Fibroblast of mammary gland (primary cell): ENCODE measurements at regions not wholly inside any gene's neighbourhood (a gene's known extent, or its start where the extent isn't known, plus 50 kb on each side); places are given as distances from the start of the nearest gene placed in this dataset.

Source experiments
- DNase-seq: peaks from one replicate; pipeline ENCODE4 v3.0.0-alpha.2; 2010; ENCODE audit warnings: low read depth
- H3K4me3 ChIP-seq: 2 replicates; pipeline ENCODE4 v1.5.1; 2011; ENCODE audit warnings: low read depth, mild to moderate bottlenecking, low read length, moderate library complexity; ENCODE audit not compliant: control insufficient read depth
- TF ChIP-seq, protein P1 (sequence below): conservative IDR thresholded peaks from 2 replicates; pipeline ENCODE4 v1.5.1; 2011; ENCODE audit warnings: low read depth, low read length, inconsistent platforms; ENCODE audit not compliant: control insufficient read depth, insufficient read depth

DNA sequence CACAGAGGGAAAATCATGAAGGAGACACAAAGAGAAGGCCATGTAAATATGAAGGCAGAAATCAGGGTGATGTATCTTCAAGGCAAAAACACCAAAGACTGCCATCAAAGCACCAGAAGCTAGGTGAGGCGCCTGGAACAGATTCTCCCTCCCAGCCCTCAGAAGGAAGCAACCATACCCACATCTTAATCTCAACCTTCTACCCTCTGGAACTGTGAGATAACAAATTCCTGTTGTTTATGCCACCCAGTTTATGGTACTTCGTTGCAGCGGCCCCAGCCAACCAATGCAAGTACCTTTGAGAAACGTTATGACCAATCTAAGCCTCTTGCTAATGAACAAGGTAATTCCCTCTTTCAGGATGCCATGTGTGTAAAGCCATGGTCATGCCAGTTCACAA lies 66.2 kb upstream of the STXBP5 start:
- TF ChIP-seq, protein P1, sequence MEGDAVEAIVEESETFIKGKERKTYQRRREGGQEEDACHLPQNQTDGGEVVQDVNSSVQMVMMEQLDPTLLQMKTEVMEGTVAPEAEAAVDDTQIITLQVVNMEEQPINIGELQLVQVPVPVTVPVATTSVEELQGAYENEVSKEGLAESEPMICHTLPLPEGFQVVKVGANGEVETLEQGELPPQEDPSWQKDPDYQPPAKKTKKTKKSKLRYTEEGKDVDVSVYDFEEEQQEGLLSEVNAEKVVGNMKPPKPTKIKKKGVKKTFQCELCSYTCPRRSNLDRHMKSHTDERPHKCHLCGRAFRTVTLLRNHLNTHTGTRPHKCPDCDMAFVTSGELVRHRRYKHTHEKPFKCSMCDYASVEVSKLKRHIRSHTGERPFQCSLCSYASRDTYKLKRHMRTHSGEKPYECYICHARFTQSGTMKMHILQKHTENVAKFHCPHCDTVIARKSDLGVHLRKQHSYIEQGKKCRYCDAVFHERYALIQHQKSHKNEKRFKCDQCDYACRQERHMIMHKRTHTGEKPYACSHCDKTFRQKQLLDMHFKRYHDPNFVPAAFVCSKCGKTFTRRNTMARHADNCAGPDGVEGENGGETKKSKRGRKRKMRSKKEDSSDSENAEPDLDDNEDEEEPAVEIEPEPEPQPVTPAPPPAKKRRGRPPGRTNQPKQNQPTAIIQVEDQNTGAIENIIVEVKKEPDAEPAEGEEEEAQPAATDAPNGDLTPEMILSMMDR, result no peak
- H3K4me3 ChIP-seq, result no peak overlapping the region
- no peak for DNase-seq

DNA sequence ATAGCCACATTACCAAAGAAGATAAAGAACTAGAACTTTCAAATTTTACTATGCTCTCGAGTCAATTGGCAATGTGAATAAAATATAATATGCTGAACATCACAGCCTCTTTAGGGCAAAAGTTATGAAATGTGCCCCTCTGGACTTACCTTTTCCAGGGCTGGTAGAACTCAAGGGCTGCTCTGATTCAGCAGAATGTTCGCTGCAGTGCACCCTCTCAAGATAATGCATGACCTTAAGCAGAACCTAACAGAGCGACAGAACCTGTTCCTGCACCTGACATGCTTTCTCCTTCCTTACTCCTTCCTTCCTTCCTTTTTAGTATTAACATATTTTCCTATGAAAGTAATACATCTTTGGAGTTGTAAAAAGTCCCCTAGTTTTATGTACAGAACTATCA lies 65.4 kb upstream of the STXBP5 start:
- no peak for DNase-seq
- TF ChIP-seq, protein P1, result no peak

DNA sequence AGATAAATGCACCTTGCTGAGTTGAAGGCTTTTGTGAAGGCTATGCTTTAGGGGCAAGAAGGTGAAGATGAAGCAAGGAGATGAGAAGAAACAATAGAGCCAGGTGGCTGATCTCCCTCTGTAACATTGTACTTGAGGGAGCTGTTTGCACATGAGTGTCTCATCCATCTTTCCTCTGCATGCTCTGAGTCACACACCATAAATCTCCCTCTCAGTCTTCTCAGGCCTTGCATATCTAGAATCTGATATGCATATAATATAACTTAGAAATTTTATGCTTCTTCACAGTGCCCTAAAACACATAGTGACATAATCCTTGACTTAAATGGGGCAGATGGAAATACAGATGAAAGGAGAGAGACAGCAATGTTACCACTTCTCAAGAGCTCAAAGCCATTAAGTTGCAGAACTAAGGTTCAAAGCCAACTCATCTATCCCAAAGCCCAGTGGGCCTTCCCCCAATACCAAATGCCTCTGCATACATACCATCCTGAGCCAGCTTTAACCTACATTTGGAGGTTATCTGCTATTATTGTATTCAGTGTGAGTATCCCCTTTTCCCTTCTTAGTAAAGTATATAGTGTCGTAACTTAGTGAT lies 62.4 kb upstream of the STXBP5 start:
- DNase-seq, result peak; percentile 80
- no peak overlapping the region for H3K4me3 ChIP-seq
- TF ChIP-seq, protein P1, result no peak

More for the DNA sequence above, 65.4 kb upstream of the STXBP5 start:
- H3K4me3 ChIP-seq, result no peak overlapping the region

DNA sequence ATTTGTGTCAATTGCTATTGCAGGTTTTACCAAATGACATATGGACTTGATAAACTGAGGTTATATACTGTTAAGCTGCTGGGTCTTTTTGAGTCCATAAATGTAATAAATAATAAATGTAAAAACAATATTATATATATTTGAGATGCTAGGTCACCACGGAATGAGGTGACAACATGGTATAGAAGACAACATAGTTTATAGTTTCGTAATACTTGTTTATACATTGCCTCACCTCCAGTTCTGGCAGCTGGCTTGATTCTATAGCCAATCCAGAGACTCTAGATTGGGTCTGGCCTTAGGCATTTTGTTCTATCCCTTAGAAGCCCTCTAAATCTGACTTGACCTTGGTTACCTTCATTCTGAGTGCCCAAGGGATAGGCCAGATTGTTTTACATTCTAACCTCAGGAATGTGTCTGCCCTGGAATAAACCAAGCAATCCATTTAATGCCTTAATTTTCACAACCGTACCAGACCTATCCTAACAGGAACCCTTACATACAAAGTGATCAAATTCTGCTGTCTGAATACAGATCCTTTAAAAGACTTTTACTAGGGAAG lies 61.5 kb upstream of the STXBP5 start:
- TF ChIP-seq, protein P1, result no peak
- no peak for DNase-seq
- no peak overlapping the region for H3K4me3 ChIP-seq

DNA sequence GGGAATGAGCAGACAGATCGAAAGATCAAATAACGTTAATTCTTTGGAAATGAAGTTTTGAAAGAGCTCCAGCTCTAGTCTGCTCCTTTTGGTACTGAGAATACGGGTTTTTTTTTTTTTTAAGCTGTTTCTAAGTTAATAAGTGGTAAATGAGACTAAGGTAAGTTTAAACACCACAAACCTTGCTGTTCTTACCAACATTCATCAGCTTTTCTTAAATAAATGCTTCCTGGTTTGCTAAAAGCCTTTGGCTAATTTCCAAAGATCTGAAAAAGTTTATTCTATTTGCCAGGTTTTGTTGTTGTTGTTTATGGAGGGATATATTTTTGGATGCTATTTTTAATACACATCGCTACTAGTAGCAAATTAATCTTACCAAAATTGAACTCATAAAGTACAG lies 55.1 kb upstream of the STXBP5 start:
- TF ChIP-seq, protein P1, result no peak
- H3K4me3 ChIP-seq, result no peak overlapping the region
- no peak for DNase-seq

DNA sequence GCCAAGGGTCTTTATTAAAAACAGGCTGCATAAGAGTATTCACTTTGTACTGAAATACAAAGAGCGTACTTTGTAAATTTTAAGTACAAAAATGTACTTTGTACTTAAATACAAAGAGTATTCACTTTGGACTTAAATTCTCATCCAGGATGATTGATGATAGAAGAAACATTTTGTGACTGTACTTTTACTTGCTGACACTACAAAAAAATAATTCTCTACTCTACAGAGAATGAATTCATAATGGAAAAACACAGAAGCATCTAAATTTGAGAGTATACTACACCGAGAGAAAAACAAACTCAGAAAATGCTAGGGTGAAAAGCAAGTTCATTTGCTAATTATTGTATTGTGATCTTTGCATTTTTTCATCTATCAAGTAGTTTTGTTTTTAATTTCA lies 54.4 kb upstream of the STXBP5 start:
- no peak overlapping the region for H3K4me3 ChIP-seq
- DNase-seq, result no peak

More for the DNA sequence above, 54.4 kb upstream of the STXBP5 start:
- TF ChIP-seq, protein P1, result no peak
